ENCODE measurements at regions not wholly inside any gene's neighbourhood (a gene's known extent, or its start where the extent isn't known, plus 50 kb on each side); places are given as distances from the start of the nearest gene placed in this dataset.
"Not testable (repeated sequence)": the region's sequence is repeated elsewhere in the genome, so short reads cannot be mapped to it uniquely, and the experiment has no call there.

DNA sequence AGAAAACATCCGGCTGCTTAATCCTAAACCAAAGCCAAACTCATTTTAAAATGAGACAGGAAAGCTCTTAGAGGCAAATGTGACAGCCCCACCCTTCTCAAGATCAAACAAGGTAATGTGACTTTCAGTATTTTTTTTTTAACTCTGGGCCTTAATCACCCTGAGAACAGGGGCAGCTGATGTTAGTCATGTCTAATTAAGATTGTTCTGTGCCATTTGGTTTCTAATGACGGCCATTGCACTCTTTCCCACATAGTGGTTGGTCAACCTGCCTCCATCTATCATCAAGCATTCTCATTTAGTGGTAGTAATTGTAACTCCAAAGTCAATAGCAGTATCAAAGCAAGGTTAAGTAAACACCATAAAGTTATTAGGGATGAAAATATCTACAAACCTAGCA, 191.6 kb upstream of the EXOC2 start:
- DNase-seq, result no peak

DNA sequence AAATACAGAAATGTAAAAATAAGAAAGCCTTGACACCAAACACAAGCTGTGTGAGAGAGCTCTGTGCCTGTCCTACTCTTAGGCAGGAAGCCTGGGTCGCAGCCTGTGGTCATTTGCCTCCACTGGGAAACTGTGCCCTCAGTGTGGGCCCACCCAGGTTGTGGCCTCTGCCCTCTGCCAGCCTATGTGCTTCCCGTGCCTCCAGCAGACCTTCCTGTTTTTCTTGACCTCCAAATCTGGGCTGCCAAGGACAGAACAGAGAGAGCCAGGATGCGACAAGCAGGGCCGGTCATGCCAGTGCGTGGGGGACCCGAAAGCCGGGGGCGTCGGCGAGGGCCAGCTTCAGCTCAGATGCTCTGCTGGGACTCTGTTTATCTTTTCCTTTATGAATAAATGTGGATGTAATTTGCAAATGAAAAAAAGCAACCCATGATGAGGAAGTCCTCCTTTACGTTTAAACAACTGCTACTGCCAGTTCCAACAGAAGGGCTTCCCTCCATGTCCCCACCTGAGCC, 189.2 kb upstream of the EXOC2 start:
- no peak for DNase-seq

DNA sequence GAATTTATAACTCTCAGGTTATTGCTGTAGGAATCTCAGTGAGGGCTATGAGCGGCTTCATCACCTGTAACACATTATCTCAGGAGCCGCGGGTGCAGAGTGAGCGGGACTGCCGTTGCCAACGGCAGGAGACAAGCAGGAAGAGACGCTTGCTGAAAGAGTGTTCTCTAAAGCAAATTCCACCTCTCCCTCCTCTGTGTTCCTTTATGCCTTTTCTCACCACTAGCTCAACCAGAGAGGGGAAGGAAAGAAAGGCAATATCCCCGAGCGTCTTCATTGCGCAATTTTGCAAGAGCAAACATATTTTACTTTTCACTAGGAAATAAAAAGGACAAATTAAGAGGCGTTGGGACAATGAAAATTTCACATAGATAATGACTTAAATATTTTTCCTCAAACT, 185.2 kb upstream of the EXOC2 start:
- no peak for DNase-seq

GRCh38 chr6:875012-875411, 182.1 kb upstream of the EXOC2 start:
- no peak for DNase-seq

DNA sequence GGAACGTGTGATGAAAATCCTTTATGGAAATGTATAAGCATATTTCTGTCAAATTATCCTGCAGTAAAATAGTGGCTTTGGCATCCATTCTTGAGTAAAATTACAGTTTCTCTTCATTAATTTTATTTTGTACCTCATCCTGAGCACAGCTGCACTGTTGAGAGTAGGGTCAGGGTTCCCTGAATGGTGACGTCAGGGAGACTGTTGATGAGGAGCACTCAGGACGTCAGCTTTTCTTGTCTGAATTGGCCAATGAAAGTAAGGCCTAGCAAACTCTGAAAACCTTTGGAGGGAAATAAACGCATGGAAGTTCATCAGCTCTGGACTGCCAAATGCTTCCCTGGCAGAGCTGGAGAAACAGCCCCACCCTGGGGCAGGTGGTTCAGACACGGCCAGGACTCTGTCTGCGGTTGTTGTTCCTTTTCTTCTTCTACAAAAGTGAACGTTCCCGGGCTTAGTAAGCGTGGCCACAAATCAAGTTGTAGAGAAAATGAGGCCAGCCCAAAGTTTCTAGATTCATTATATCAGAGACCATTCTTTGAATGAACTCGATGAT, 179.7 kb upstream of the EXOC2 start:
- DNase-seq, result no peak

DNA sequence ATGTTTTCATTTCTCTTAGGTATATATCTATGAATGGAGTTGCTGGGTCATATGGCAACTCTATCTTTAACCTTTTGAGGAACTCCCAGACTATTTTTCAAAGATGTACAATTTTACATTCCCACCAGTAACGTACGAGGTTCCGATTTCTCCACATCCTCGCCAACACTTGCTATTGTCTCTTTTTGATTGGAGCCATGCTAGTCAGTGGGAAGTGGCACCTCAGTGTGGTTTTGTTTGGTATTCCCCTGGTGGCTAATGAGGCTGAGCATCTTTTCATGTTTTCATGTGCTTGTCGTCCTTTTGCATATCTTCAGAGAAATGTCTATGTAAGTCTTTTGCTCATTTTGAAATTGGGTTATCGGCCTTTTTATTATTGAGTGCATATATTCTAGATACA, 178.6 kb upstream of the EXOC2 start:
- no peak for DNase-seq

DNA sequence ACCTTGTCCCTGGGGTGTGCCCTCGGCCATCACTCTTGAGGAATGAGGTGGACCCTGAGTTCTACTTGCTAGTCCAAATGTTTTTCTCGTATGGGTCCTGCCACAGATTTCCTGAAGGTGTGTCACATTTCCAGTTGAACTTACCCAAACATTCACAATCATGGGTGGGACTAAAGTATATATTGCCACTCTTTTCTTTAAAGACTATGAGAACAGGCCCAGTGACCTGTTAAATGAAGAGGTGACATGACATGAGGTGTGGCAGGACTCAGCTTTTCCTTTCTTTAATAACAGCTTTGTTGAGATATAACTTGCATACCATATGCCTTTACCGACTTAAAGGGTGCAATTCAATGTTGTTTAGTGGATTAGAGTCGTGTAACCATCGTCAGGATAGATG, 177.2 kb upstream of the EXOC2 start:
- no peak for DNase-seq

DNA sequence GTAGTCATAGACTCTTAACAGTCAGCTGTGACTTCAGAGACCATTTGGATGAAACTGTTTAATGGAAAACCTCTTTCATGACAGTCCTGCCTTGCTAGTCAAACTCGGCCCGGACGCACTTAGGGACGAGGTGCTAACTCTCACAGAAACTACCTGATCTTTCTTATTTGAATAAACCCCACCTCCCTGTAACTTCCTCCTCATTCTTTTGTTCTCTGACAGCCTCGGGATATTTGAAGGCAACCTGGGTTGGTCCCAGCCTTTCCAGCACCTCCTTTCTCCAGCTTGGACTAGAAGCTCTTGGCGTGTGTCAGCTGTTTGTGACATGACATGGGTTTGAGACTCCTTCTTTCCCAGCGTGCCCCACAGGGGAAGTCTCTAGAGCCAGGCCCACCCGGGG, 175.3 kb upstream of the EXOC2 start:
- no peak for DNase-seq

GRCh38 chr6:867378-867777, 174.4 kb upstream of the EXOC2 start:
- no peak for DNase-seq

DNA sequence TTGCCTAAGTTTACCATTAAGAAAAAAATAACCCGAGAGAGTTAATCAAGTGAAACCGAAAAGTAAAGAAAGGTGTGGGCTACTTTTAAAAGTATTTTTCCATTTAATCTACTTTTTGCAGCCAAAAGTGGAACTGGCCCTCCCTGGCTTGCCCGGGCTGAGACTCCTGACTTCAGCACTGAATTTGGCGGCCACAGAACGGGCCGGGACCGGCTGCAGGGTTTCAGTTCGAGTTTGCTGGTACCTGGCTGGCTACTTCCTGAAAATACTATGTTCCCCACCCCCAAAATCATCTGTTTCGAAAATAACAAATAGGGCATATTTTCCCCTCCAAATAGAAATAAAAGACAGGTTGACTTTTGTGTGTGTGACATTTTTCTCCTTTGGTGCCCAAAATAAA, 173.4 kb upstream of the EXOC2 start:
- DNase-seq, result no peak

DNA sequence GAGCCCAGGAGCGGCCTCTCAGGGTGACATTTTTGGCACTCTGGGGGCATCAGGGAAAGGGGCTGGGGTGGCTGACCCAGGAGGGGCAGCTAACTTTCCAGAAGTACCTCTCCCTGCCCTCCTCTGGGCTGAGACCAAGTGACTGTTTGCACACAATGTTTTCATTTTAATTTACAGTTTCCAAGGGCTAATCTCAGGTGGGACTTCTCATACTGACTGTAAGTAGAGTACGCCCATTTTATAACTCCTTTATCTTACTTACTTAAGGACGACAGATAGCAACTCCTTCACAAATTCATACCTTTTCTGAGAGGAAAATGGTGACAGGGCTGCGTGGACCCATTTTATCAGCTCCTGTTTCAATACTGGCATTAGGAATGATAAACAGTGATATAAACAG, 172.9 kb upstream of the EXOC2 start:
- no peak for DNase-seq

GRCh38 chr6:863831-864230, 170.9 kb upstream of the EXOC2 start:
- no peak for DNase-seq

GRCh38 chr6:863127-863526, 170.2 kb upstream of the EXOC2 start:
- not testable (repeated sequence) for DNase-seq

- no peak for DNase-seq
Observed at GRCh38 chr6:859936-860335, 167.0 kb upstream of the EXOC2 start.

- DNase-seq, result no peak
Observed at GRCh38 chr6:854406-855118, 161.6 kb upstream of the EXOC2 start.

- not testable (repeated sequence) for DNase-seq
Observed at GRCh38 chr6:852216-852615, 159.3 kb upstream of the EXOC2 start.

DNA sequence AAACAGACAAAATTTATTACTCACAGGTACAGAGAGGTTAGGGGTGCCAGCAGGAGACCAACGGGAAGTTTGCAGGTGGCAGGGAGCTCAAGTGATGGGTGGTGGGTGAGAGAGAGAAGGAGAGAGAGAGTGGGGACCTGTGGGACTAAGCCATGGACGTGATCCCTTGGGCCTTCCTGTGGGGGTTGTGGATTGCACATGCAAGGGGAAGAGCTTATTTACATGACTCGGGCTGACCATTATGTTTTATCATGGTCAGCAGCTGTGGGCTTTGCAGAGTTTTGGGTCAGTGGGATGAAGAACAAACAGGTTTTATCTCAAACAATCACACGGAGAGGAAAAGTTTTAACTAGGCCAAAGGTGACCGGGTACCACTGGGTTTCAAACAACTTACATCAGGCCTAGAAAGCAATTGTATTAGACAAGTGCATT, 156.2 kb upstream of the EXOC2 start:
- DNase-seq, result no peak

DNA sequence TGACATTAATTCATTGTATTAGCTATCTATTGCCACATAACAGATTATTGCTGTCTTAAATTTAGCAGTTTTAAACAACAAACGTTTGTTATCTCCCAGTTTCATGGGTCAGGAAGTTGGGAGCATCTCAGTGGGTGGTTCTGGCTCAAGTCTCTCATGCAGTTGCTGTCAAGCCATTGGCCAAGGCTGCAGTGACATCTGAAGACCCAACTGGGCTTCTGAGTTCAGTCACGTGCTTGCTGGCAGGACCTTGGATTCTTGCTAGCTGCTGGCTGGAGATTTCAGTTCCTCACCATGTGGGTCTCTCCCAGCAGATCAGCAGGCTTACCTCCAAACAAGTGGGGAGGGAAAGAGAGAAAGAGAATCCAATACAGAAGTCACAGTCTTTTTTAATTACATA, 152.6 kb upstream of the EXOC2 start:
- DNase-seq, result no peak

GRCh38 chr6:845101-845500, 152.2 kb upstream of the EXOC2 start:
- DNase-seq, result no peak

DNA sequence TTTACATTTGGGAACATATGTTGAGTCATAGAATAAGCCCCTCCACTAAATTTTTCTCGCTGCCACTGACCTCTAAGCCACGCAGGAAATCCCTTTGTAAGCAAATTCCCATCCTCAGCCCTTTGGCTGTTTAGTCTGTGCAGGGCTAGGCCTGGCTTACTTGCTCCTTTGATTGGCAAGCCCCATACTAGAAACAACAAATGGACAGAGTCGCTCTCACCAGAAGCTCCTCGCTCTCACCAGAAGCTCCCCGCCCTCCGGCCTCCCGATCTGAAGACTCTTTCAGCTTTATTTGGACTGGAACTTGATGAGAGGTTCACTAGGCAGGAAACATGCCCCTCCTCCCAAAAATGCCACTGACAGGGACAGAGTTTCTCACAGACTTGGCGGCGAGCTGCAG, 149.2 kb upstream of the EXOC2 start:
- no peak for DNase-seq

GRCh38 chr6:841569-841968, 148.6 kb upstream of the EXOC2 start:
- no peak for DNase-seq

- DNase-seq, result no peak
Observed at GRCh38 chr6:839201-839600, 146.3 kb upstream of the EXOC2 start.

DNA sequence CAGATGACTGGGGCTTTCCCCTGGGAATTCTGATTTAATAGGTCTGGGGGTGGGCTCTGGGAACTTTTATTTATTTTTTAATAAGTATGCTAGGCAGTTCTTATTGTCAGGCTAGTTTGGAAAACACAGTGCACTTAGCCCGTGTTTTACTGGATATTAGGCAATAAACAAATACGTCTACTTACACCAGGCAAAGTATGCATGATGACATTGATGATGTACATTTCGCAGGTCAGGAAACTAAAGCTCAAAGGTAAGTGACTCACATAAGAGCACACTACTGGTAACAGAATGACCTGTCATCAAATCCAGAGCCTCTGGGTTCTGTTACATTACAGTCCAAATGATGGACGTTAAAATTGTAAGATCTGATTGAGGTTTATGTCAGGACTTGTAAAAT, 144.4 kb upstream of the EXOC2 start:
- no peak for DNase-seq

- no peak for DNase-seq
Observed at GRCh38 chr6:836276-836853, 143.4 kb upstream of the EXOC2 start.
